GM23248 (cell line): ENCODE measurements at regions not wholly inside any gene's neighbourhood (a gene's known extent, or its start where the extent isn't known, plus 50 kb on each side); places are given as distances from the start of the nearest gene placed in this dataset.

ENCODE experiments used
- DNase-seq: peaks from one replicate; pipeline ENCODE4 v3.0.0-alpha.2; 2015
- H2AFZ ChIP-seq: fragments of 200-600 bp; sonication (generic); 2 replicates; pipeline ENCODE4 v1.6.1; 2016; ENCODE audit warnings: antibody characterized with exemption
- H3F3A ChIP-seq: fragments of 200-600 bp; sonication (generic); 2 replicates; pipeline ENCODE4 v1.6.1; 2016; ENCODE audit warnings: mild to moderate bottlenecking, antibody characterized with exemption, mixed run types; ENCODE audit not compliant: insufficient read depth
- H3K27ac ChIP-seq: fragments of 200-600 bp; sonication (generic); 2 replicates; pipeline ENCODE4 v1.5.1; 2016; ENCODE audit warnings: mild to moderate bottlenecking
- H3K27me3 ChIP-seq: fragments of 200-600 bp; sonication (generic); replicated peaks from 2 replicates; pipeline ENCODE4 v1.6.1; 2016; ENCODE audit warnings: mild to moderate bottlenecking; ENCODE audit not compliant: insufficient read depth
- H3K36me3 ChIP-seq: fragments of 200-600 bp; sonication (generic); 2 replicates; pipeline ENCODE4 v1.6.1; 2016; ENCODE audit warnings: low read depth, mild to moderate bottlenecking
- H3K4me1 ChIP-seq: fragments of 200-600 bp; sonication (generic); 2 replicates; pipeline ENCODE4 v1.6.1; 2016; ENCODE audit warnings: mild to moderate bottlenecking; ENCODE audit not compliant: insufficient read depth
- H3K4me2 ChIP-seq: fragments of 200-600 bp; sonication (generic); one replicate; pipeline ENCODE4 v1.6.1; 2016; ENCODE audit warnings: mild to moderate bottlenecking; ENCODE audit not compliant: unreplicated experiment
- H3K4me3 ChIP-seq: fragments of 200-600 bp; sonication (generic); 2 replicates; pipeline ENCODE4 v1.5.1; 2016; ENCODE audit warnings: mild to moderate bottlenecking
- H3K79me2 ChIP-seq: fragments of 200-600 bp; sonication (generic); 2 replicates; pipeline ENCODE4 v1.6.1; 2016; ENCODE audit warnings: mild to moderate bottlenecking; ENCODE audit not compliant: insufficient read depth
- H3K9ac ChIP-seq: fragments of 200-600 bp; sonication (generic); 2 replicates; pipeline ENCODE4 v1.6.1; 2016; ENCODE audit warnings: mild to moderate bottlenecking
- H3K9me2 ChIP-seq: fragments of 200-600 bp; sonication (generic); 2 replicates; pipeline ENCODE4 v1.6.1; 2016; ENCODE audit warnings: mixed run types, mild to moderate bottlenecking, moderate library complexity; ENCODE audit not compliant: insufficient read depth
- H3K9me3 ChIP-seq: fragments of 200-600 bp; sonication (generic); one replicate; pipeline ENCODE4 v1.6.1; 2017; ENCODE audit warnings: low read depth
- H4K20me1 ChIP-seq: fragments of 200-600 bp; sonication (generic); 2 replicates; pipeline ENCODE4 v1.6.0; 2016; ENCODE audit not compliant: insufficient read depth
- EZH2 ChIP-seq: fragments of 200-600 bp; sonication (generic); IDR thresholded peaks from 2 replicates; pipeline ENCODE4 v1.6.1; 2018; ENCODE audit warnings: antibody characterized with exemption, mild to moderate bottlenecking; ENCODE audit not compliant: insufficient read depth, poor library complexity, severe bottlenecking
- EZH2phosphoT487 ChIP-seq: fragments of 200-600 bp; sonication (generic); IDR thresholded peaks from 2 replicates; pipeline ENCODE4 v1.6.1; 2018; ENCODE audit warnings: antibody characterized with exemption, moderate library complexity, mild to moderate bottlenecking, low read depth; ENCODE audit not compliant: insufficient read depth
- WGBS, 2 experiments: methylation state at CpG; one replicate each; pipeline ENCODE4 v1.1.6; 2015 to 2017; ENCODE audit warnings: low lambda C conversion rate in 2 of 2, low coverage in 1 of 2; ENCODE audit errors: missing lambda C conversion rate in 2 of 2; 5-methylcytosine and 5-hydroxymethylcytosine counted together
- in situ Hi-C: fragments of 300-500 bp; cut with MboI; formaldehyde crosslinking; loops from 2 replicates; pipeline ENCODE4 v1.15.0; 2020

GRCh38 chr22:26830837-26831236, 173.4 kb downstream of the MIAT start:
- no peaks in the 10 kb centered on the region for H3K9me3 ChIP-seq
- 94 to 95% methylated on average over 4 of the region's 4 CpGs for WGBS, 2 experiments

GRCh38 chr22:26835023-26835422, 177.6 kb downstream of the MIAT start:
- Histone ChIP-seq H4K20me1 (no peaks in the 10 kb centered on the region), H3K79me2 (no peaks in the 10 kb centered on the region), H3K27ac (no peak overlapping the region), H3K9ac (no peak overlapping the region), H3K9me2 (no peaks in the 10 kb centered on the region), H3F3A (no peaks in the 10 kb centered on the region), H3K4me3 (no peak overlapping the region), H3K4me1 (no peaks in the 10 kb centered on the region), H3K9me3 (no peaks in the 10 kb centered on the region), H3K4me2 (no peak overlapping the region), H3K27me3 (no peaks in the 10 kb centered on the region), H3K36me3 (no peaks in the 10 kb centered on the region), H2AFZ (no peak overlapping the region)
- TF ChIP-seq EZH2 = no peak
- TF ChIP-seq EZH2phosphoT487 = no peak
- DNase-seq = no peak
- 85 to 86% methylated on average over 6 of the region's 6 CpGs for WGBS, 2 experiments
- in situ Hi-C loops = no loop called here

More at GRCh38 chr22:26830837-26831236, 173.4 kb downstream of the MIAT start:
- no peak for TF ChIP-seq EZH2phosphoT487
- no peak for TF ChIP-seq EZH2
- no peaks in the 10 kb centered on the region for H4K20me1 ChIP-seq
- DNase-seq = no peak
- H3K9me2 ChIP-seq = no peaks in the 10 kb centered on the region
- no peaks in the 10 kb centered on the region for H3F3A ChIP-seq
- no peak overlapping the region for H3K4me2 ChIP-seq
- H3K4me3 ChIP-seq = no peak overlapping the region
- no peaks in the 10 kb centered on the region for H3K36me3 ChIP-seq
- no peak overlapping the region for H3K9ac ChIP-seq
- H3K27ac ChIP-seq = no peak overlapping the region
- H2AFZ ChIP-seq = no peak overlapping the region
- H3K79me2 ChIP-seq = no peaks in the 10 kb centered on the region
- in situ Hi-C loops = no loop called here
- H3K27me3 ChIP-seq = no peaks in the 10 kb centered on the region
- no peaks in the 10 kb centered on the region for H3K4me1 ChIP-seq

- Histone ChIP-seq H2AFZ (no peak overlapping the region), H4K20me1 (no peaks in the 10 kb centered on the region), H3K4me1 (no peaks in the 10 kb centered on the region), H3K4me3 (no peak overlapping the region), H3K27me3 (no peaks in the 10 kb centered on the region), H3K36me3 (no peaks in the 10 kb centered on the region), H3K79me2 (no peaks in the 10 kb centered on the region), H3F3A (no peaks in the 10 kb centered on the region), H3K27ac (no peak overlapping the region), H3K9me2 (no peaks in the 10 kb centered on the region), H3K4me2 (no peak overlapping the region), H3K9ac (no peak overlapping the region), H3K9me3 (no peaks in the 10 kb centered on the region)
- in situ Hi-C loops = no loop called here
- WGBS, 2 experiments = 37 to 39% methylated on average over 3 of the region's 3 CpGs
- no peak for TF ChIP-seq EZH2
- no peak for TF ChIP-seq EZH2phosphoT487
- DNase-seq = peak; percentile 57
These were observed 178.6 kb downstream of the MIAT start for GRCh38 chr22:26835929-26836528.

DNA sequence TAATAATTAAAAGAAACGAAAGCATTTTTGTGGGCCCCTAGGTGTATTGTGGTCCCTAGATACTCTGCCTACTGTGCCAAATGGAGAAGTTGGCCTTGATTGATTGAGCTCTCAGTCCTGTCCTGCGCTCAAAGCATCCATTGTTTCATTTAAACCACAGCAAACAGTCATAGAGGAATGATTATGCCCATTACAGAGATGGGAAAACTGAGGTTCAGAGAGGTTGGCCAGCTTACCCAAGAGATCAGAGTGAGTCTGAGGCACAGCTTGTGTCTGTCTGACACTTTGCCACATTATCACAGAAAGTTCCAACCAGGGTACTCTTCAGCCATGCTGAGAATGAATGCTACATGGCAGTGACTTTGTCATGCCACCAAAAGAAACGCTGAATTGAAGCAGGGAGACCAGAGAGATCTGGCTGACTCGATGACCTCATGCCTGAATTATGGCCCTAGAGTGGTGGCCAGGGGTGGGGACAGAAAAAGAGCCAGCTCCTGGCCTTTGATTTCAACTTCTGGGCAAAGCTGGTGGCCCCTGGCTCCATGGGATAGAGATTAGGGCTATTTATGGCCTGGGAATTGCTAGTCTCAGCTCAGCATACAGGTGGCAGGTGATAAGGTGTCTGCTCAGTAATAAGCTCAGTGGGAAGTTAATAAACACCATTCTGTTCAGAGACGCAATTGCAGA, 180.5 kb downstream of the MIAT start:
- H3K9me3 ChIP-seq = no peaks in the 10 kb centered on the region
- H3K79me2 ChIP-seq = no peaks in the 10 kb centered on the region
- in situ Hi-C loops = no loop called here
- no peak for DNase-seq
- TF ChIP-seq EZH2 (no peak), EZH2phosphoT487 (no peak)
- H3K36me3 ChIP-seq = no peaks in the 10 kb centered on the region
- no peaks in the 10 kb centered on the region for H3K9me2 ChIP-seq
- no peak overlapping the region for H2AFZ ChIP-seq
- no peaks in the 10 kb centered on the region for H3F3A ChIP-seq
- no peaks in the 10 kb centered on the region for H3K4me1 ChIP-seq
- no peaks in the 10 kb centered on the region for H4K20me1 ChIP-seq
- no peaks in the 10 kb centered on the region for H3K27me3 ChIP-seq
- H3K4me2 ChIP-seq = no peak overlapping the region
- no peak overlapping the region for H3K4me3 ChIP-seq
- no peak overlapping the region for H3K27ac ChIP-seq
- WGBS, 2 experiments = 50 to 53% methylated on average over 5 of the region's 5 CpGs
- H3K9ac ChIP-seq = no peak overlapping the region
